Thyroid gland (tissue), 4 donors: ENCODE measurements at regions not wholly inside any gene's neighbourhood (a gene's known extent, or its start where the extent isn't known, plus 50 kb on each side); places are given as distances from the start of the nearest gene placed in this dataset.

Source experiments
- CTCF ChIP-seq, 6 experiments: fragments of 200-600 bp in 3 of 6; fragments of 450-650 bp in 3 of 6; sonication (generic) in 3 of 6; IDR thresholded peaks; one replicate each; pipeline ENCODE4 v1.5.1; 2016 to 2019; ENCODE audit warnings: antibody characterized with exemption in 6 of 6, mild to moderate bottlenecking in 2 of 6, inconsistent platforms in 1 of 6, moderate library complexity in 1 of 6
- POLR2A ChIP-seq, 2 donors: fragments of 450-650 bp; IDR thresholded peaks; one replicate each; pipeline ENCODE4 v1.6.1; 2017; ENCODE audit warnings: antibody characterized with exemption in 2 of 2, mild to moderate bottlenecking in 2 of 2, moderate library complexity in 1 of 2

GRCh38 chr4:123043013-123043412 lies 120.6 kb upstream of the NUDT6 start:
- no peak for TF ChIP-seq CTCF (IDR thresholded peaks at IDR 0.05)
- no peak for TF ChIP-seq POLR2A (IDR thresholded peaks at IDR 0.05)
